ENCODE measurements at regions not wholly inside any gene's neighbourhood (a gene's known extent, or its start where the extent isn't known, plus 50 kb on each side); places are given as distances from the start of the nearest gene placed in this dataset.

DNA sequence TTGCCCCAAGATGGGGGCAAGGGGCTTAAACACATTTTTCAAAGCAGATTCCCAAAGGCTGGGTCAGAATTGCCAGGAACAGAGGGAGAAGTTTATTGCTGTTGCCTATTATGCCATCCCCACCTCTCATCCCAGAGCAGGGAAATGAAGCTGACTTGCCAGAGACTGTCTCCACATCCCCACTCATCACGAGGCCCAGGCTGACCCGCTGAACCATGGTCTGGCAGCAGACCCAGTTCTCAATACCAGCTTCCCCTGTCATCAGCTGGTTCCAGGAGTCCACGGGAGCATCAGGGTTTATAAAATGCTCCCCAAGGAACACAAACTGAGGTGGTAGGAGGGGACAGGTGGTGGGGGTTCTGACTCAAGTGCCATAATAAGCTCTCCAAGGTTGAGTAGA is 605.9 kb downstream of the NPHP4 start:
- intact Hi-C loops (cut with DNase I; ENCODE audit: low total_unique reads), result loop anchor here (5.0 kb wide), 2 partner anchors 641 to 1374 kb away; no protein-coding TSS in a partner anchor
- Histone ChIP-seq H3K9me3 (no peaks in the 10 kb centered on the region), H3K4me3 (no peak overlapping the region), H3K27me3 (peaks cover 0 to 52% of the 10 kb centered on the region in 2 donors), H3K36me3 (no peaks in the 10 kb centered on the region), H3K27ac (no peak overlapping the region), H3K4me1 (no peaks in the 10 kb centered on the region)
- TF ChIP-seq POLR2AphosphoS5 (IDR thresholded peaks at IDR 0.05) (no peak), POLR2A (IDR thresholded peaks at IDR 0.05) (no peak)
- TF ChIP-seq, protein P1, sequence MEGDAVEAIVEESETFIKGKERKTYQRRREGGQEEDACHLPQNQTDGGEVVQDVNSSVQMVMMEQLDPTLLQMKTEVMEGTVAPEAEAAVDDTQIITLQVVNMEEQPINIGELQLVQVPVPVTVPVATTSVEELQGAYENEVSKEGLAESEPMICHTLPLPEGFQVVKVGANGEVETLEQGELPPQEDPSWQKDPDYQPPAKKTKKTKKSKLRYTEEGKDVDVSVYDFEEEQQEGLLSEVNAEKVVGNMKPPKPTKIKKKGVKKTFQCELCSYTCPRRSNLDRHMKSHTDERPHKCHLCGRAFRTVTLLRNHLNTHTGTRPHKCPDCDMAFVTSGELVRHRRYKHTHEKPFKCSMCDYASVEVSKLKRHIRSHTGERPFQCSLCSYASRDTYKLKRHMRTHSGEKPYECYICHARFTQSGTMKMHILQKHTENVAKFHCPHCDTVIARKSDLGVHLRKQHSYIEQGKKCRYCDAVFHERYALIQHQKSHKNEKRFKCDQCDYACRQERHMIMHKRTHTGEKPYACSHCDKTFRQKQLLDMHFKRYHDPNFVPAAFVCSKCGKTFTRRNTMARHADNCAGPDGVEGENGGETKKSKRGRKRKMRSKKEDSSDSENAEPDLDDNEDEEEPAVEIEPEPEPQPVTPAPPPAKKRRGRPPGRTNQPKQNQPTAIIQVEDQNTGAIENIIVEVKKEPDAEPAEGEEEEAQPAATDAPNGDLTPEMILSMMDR (IDR thresholded peaks at IDR 0.05), result no peak
- DNase-seq (ENCODE audit: low spot score in 2 of 2), result no peak

- intact Hi-C loops (cut with DNase I; ENCODE audit: low total_unique reads), result loop anchor here (5.0 kb wide), 2 partner anchors 641 to 1374 kb away; no protein-coding TSS in a partner anchor
- Histone ChIP-seq H3K36me3 (no peaks in the 10 kb centered on the region), H3K27ac (no peak overlapping the region), H3K9me3 (no peaks in the 10 kb centered on the region), H3K27me3 (peaks cover 0 to 50% of the 10 kb centered on the region in 2 donors), H3K4me3 (no peak overlapping the region), H3K4me1 (no peaks in the 10 kb centered on the region)
- DNase-seq (ENCODE audit: low spot score in 2 of 2), result no peak
- TF ChIP-seq POLR2A (IDR thresholded peaks at IDR 0.05) (no peak), POLR2AphosphoS5 (IDR thresholded peaks at IDR 0.05) (no peak)
- TF ChIP-seq, protein P1 (IDR thresholded peaks at IDR 0.05), result no peak
Measured at GRCh38 chr1:5385956-5386355, 606.3 kb downstream of the NPHP4 start.

DNA sequence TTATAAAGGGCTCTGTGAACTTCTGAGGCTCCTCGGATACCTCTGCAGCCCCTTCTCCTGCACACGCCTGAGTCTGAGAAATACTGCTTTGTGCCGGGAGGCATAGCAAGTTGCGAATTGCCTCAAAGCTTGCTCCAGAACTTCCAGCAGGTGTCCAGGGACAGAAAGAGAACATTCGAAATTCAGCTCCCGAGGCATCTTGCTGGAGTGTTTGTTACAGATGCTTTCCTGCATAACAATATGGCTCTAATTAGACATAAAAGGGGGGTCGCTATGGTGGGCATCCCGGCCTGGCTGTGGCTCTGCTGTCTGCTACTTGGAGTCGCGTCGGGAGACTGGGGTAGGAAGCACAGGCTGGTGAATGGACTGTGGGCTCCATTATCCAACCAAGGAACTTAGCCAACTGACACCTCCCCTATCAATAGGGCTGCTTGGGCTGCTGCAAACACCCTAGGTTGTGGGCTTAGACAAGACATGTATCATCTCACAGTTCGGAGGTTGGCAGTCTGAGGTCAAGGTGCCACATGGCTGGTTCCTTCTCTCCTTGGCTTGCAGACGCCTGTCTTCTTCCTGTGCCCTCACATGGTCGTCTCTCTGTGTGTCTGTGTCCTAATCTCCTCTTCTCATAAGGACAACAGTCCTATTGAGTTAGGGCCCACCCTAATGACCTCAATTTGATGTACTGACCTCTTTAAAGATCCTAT is 607.0 kb downstream of the NPHP4 start:
- no peak for TF ChIP-seq POLR2AphosphoS5 (IDR thresholded peaks at IDR 0.05)
- TF ChIP-seq, protein P1 (IDR thresholded peaks at IDR 0.05), result no peak
- TF ChIP-seq POLR2A (IDR thresholded peaks at IDR 0.05), result no peak
- Histone ChIP-seq H3K4me1 (no peaks in the 10 kb centered on the region), H3K9me3 (no peaks in the 10 kb centered on the region), H3K27ac (no peak overlapping the region), H3K27me3 (peaks cover 0 to 44% of the 10 kb centered on the region in 2 donors), H3K36me3 (no peaks in the 10 kb centered on the region), H3K4me3 (no peak overlapping the region)
- intact Hi-C loops (cut with DNase I; ENCODE audit: low total_unique reads), result loop anchor here (5.0 kb wide), 2 partner anchors 642 to 1373 kb away; no protein-coding TSS in a partner anchor
- no peak for DNase-seq (ENCODE audit: low spot score in 2 of 2)

DNA sequence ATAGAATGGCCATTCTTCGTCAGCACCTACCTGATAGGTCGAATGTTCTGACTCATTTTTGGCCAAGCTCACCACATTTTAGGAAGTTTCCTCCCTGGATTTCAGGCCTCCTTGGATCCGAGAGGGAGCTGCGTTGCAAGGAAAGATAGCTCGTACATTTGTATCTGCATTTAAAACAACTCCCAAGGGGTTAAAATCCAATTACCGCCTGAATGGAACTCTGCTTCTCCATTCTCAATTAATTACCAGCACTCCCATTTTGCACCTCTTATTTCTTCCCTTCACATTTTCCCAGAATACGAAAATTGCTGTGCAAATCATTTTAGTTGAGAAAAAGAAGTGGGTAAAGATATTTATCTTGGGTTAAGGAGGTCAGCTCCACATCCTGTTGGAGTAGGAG is 610.7 kb downstream of the NPHP4 start:
- peaks cover 0 to 37% of the 10 kb centered on the region in 2 donors for H3K27me3 ChIP-seq
- no peaks in the 10 kb centered on the region for H3K36me3 ChIP-seq
- no peak overlapping the region for H3K4me3 ChIP-seq
- TF ChIP-seq POLR2A (IDR thresholded peaks at IDR 0.05) (no peak), POLR2AphosphoS5 (IDR thresholded peaks at IDR 0.05) (no peak)
- TF ChIP-seq, protein P1 (IDR thresholded peaks at IDR 0.05), result no peak
- no peaks in the 10 kb centered on the region for H3K9me3 ChIP-seq
- H3K4me1 ChIP-seq, result no peaks in the 10 kb centered on the region
- H3K27ac ChIP-seq, result no peak overlapping the region
- DNase-seq (ENCODE audit: low spot score in 2 of 2), result no peak
- intact Hi-C loops (cut with DNase I; ENCODE audit: low total_unique reads), result no loop called here

GRCh38 chr1:5379176-5379759 is 613.0 kb downstream of the NPHP4 start:
- TF ChIP-seq, protein P1 (IDR thresholded peaks at IDR 0.05), result no peak
- no peak for TF ChIP-seq POLR2AphosphoS5 (IDR thresholded peaks at IDR 0.05)
- no peak for TF ChIP-seq POLR2A (IDR thresholded peaks at IDR 0.05)
- H3K27me3 ChIP-seq, result peaks cover 0 to 26% of the 10 kb centered on the region in 2 donors
- no peak overlapping the region for H3K4me3 ChIP-seq
- no peak overlapping the region for H3K27ac ChIP-seq
- H3K9me3 ChIP-seq, result no peaks in the 10 kb centered on the region
- H3K4me1 ChIP-seq, result no peaks in the 10 kb centered on the region
- no peaks in the 10 kb centered on the region for H3K36me3 ChIP-seq
- intact Hi-C loops (cut with DNase I; ENCODE audit: low total_unique reads), result no loop called here
- DNase-seq (ENCODE audit: low spot score in 2 of 2), result no peak

Measured in breast epithelium (tissue), 4 donors.